GM19438 (cell line): ENCODE measurements at regions not wholly inside any gene's neighbourhood (a gene's known extent, or its start where the extent isn't known, plus 50 kb on each side); places are given as distances from the start of the nearest gene placed in this dataset.
A peak's percentile ranks its signal among the peaks of the same experiment; 100 is the strongest.
"Not testable (repeated sequence)": the region's sequence is repeated elsewhere in the genome, so short reads cannot be mapped to it uniquely, and the experiment has no call there.

Source experiments
- ATAC-seq: cut with Tn5 transposase; IDR thresholded peaks from one replicate; pipeline ENCODE4 v1.9.1; 2021; ENCODE audit warnings: low read depth; ENCODE audit not compliant: unreplicated experiment

GRCh38 chr4:1589098-1589497 is 95.0 kb downstream of the FAM53A start:
- no peak for ATAC-seq

- ATAC-seq: no peak
Measured at GRCh38 chr4:1588306-1588705, 95.8 kb downstream of the FAM53A start.

DNA sequence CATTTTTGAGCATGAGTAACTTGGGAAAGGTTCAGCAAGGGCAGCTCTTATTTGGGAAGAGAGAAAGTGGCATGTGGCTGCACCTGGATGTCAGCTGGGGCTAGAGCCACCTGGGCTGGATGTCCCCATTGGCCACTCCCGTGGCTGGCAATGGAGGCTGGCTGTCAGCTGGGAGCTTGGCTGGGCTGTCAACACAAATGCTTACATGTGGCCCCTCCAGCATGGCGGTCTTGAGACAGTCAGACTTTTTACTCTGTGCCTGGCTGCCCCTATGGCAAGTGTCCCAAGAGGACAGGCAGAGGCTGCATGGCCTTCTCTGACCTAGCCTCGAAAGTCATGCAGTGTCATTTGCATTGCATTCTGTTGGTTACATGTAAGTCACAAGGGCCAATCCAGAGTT is 99.6 kb downstream of the FAM53A start:
- no peak for ATAC-seq

DNA sequence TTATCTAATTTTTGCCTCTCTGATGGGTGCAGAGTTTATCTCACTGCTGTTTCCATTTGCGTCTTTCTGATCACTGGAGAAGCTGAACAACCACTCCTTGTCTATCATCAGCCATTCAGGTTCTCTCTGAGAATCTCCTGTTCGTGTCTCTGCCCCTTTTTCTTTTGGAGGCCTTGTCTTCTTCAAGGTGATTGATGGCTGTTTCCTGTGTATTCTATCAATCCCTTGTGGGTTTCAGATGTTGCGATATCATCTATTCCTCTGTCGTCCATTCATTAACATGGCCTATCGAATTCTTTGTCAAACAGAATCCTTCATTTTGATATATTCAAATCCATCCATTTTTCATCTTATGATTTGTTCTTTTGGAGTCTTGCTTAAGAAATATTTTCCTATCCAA is 100.3 kb downstream of the FAM53A start:
- no peak for ATAC-seq

DNA sequence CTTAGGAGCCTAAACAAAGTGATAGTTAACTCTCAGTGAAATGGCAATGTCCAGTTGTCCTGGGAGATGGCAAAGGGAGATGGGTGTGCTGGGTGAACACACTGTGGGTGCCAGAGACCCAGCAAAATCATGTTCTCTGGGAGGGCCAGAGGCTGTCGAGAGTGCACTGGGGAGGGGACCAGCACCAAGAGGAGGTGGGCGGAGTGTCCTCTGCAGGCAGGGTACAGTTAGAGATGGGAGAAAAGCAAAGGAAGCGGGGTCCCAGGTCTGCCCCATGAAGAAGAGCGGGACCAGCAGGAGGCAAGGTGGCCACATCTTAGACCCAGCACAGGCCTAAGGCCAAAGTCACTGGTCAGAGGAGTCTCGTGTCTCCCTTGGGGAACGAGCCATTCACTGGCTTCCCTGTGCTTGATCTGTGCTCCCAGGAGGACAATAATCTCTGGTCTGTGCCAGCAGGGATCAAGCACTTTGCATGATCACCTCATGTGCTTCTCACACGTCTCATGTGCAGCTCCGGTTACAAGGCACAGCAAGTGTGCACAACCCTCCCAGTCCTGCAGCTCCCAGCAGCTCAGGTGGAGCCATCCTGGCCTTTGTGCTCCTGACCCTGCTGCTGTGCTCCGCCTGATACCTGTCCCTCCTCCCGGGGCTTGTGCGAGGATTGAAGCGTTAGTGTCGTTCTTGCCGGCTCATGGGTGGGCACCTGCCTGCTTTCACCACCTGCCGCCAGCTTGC is 100.9 kb downstream of the FAM53A start:
- no peak for ATAC-seq

DNA sequence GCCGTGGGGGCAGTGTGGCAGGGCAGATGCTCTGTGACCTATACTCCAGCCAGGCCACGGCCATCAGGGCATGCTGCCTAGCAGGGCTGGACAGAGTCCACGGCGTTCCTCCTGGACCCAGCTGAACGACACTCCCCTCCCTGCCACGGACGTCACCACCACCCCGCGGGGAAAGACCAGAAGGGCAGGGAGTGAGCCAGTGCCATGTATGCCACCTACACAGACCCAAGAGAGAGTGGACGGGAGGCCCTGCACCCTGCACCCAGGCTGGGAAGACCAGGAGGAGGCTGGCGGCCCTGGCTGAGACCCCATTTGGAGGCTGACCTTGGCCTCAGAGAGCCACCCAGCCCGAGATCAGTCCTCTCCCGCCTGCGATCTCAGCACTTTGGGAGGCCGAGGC is 101.9 kb downstream of the FAM53A start:
- no peak for ATAC-seq

GRCh38 chr4:1581164-1581894 is 102.8 kb downstream of the FAM53A start:
- peak; percentile 71 for ATAC-seq

- not testable (repeated sequence) for ATAC-seq
Measured at GRCh38 chr4:1580692-1581012, 103.5 kb downstream of the FAM53A start.

- ATAC-seq: peak; percentile 53
Measured at GRCh38 chr4:1579901-1580691, 104.0 kb downstream of the FAM53A start.

DNA sequence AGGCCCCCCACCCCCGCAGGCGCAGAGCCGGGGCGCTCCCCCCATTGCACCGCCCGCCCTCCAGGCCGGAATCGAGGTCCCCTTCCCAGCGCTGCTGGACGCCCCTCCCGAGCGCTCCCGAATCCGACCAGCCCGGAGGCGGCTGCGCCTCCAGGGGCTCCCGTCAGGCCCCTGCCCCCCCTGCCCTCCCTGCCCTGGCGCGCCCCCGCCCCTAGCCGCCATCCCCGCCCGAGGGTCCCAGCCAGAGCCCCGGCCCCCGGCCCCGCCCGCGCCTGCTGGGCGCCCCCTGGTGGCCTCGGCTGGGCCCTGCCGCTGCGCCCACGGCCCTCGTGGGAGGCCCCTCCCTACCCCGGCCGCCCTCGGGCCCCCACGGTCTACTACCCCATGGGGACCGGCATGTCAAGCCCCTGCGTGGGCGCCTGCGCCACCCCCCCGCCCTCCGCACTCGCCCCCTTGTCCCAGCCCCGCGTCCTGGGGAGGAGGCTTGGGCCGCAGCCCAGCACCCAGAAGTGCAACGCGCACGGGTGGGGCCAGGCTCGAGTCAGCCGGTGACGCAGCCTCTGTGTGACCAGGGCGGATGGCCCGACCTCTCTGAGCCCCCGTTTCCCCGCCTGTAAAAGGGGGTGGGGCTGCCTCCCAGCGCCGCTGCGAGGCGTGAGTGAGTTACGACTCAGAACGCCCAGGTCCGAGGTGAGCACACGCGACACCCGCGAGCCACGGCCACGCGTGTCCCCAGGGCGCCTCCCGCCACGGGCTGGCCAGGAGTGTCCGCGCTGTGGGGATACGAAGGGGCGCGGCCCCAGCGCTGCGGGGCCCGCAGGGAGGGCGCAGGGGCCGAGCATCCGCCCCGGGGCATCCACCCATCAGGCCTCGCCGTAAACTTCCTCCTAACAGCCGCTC is 104.9 kb downstream of the FAM53A start:
- no peak for ATAC-seq

DNA sequence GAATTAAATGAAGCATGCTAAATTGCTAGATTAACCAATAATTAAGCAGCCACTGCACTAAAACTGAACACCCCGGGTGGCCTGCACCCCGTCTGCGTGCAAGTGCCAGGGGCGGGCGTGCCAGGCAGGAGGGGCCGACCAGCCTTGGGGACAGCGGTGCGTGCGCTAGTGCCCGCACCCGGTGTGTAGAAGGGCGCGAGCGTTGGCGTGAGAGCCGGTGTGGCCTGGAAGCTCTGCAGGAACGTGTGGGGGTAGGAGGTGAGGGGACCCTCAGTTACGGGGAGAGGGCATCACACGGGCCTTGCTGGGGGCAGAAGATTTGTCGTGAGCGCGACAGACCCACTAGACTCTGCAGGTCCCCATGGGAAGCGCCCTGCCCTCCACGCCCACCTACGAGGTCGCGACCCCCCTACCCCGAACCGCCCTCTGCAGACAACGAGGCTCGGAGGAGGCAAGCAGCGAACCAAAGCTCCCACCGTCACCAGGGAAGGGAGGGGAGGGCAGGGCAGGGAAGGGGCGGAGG is 105.8 kb downstream of the FAM53A start:
- ATAC-seq: no peak

DNA sequence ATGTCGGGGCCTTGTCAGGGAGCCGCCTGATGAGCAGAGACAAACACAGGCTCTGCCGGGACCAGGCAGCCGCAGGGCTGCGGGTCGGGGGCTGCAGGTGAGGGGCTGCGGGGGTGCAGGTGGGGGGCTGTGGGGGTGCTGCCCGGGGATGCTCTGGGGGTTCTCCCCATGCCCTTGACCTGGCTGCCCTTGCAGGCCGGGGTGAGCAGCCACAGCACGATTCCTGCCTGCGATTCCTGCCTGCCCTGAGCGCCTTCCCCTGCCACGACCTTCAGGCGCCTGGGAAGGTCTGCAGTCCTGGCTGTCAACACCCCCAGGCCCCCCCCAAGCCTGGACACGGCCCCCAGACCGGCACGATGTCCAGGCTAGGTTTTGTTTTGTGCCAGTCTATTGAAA is 106.3 kb downstream of the FAM53A start:
- no peak for ATAC-seq

- ATAC-seq: no peak
Measured at GRCh38 chr4:1576961-1577821, 106.9 kb downstream of the FAM53A start.

- ATAC-seq: no peak
Measured at GRCh38 chr4:1576304-1576960, 107.7 kb downstream of the FAM53A start.

- no peak for ATAC-seq
Measured at GRCh38 chr4:1575418-1576303, 108.5 kb downstream of the FAM53A start.

GRCh38 chr4:1574601-1575417 is 109.3 kb downstream of the FAM53A start:
- ATAC-seq: no peak

DNA sequence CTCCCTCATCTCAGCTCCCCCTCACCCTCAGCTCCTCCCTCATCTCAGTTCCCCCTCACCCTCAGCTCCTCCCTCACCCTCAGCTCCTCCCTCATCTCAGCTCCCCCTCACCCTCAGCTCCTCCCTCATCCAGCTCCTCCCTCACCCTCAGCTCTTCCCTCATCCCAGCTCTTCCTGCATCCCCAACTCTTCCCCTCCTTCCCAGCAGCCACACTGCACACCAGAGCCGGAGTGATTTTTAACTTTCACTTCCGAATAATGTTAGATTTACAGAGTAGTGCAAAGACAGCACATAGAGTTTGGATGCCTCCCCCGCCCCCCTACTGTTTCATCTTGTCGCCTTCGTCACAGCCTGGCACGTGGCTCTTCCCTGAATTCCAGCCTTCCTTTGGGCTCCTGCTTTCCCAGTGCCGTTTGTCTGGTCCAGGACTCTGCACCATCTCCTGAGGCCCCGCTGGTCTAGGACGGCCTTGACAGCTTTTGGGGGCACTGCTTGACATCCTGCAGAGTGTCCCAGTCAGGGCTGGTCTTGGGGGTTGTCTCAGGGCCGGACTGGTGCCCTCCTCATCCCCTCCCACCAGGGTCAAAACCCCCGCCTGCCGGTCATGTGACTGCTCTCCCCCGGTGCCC is 110.2 kb downstream of the FAM53A start:
- no peak for ATAC-seq
